ENCODE measurements at regions not wholly inside any gene's neighbourhood (a gene's known extent, or its start where the extent isn't known, plus 50 kb on each side); places are given as distances from the start of the nearest gene placed in this dataset.

GRCh38 chr10:124321433-124322089 is 97.2 kb downstream of the OAT start:
- no peak for TF ChIP-seq CTCF (IDR thresholded peaks at IDR 0.05)
- TF ChIP-seq POLR2A (IDR thresholded peaks at IDR 0.05; ENCODE audit: low read depth), result no peak
- no peak for TF ChIP-seq EP300 (IDR thresholded peaks at IDR 0.05)

All from esophagus muscularis mucosa (tissue), 4 donors.